GM12878 (cell line): ENCODE measurements at regions not wholly inside any gene's neighbourhood (a gene's known extent, or its start where the extent isn't known, plus 50 kb on each side); places are given as distances from the start of the nearest gene placed in this dataset.

Experiments used
- ATAC-seq: fragments of 200-7000 bp; cut with Tn5 transposase; 3 replicates; pipeline ENCODE4 v1.9.1; 2020; ENCODE audit warnings: mild to moderate bottlenecking, moderate library complexity
- BruUV-seq: library from RNA; stranded (reverse); fragments of 400-500 nt; replicated peaks from 2 replicates; lab custom pipeline; 2021; lab: Mats Ljungman, UMichigan
- CTCF ChIA-PET: fragments of 300-600 bp; sonication (Branson Sonifier 250); formaldehyde crosslinking; extraction: SDS; loops from one replicate; lab custom pipeline; 2021; ENCODE audit warnings: inconsistent platforms; lab: Yijun Ruan, JAX
- POLR2A ChIA-PET: fragments of 350-600 bp; formaldehyde crosslinking; extraction: SDS; loops from one replicate; lab custom pipeline; 2021; ENCODE audit warnings: inconsistent platforms; lab: Charles Lee
- RAD21 ChIA-PET: fragments of 300-600 bp; sonication (Branson Sonifier 250); formaldehyde crosslinking; loops from one replicate; lab custom pipeline; 2023; ENCODE audit warnings: antibody characterized with exemption; ENCODE audit not compliant: unreplicated experiment; lab: Charles Lee
- SMC1A ChIA-PET: fragments of 300-600 bp; sonication (Branson Sonifier 250); formaldehyde crosslinking; loops from one replicate; lab custom pipeline; 2023; ENCODE audit not compliant: unreplicated experiment, uncharacterized antibody; lab: Charles Lee
- DNase-seq: peaks from one replicate; pipeline ENCODE4 v3.0.0-alpha.2; 2011; ENCODE audit warnings: low read depth, low spot score
- FAIRE-seq: peaks from 3 replicates; lab custom pipeline; 2011; peaks lifted over from hg19 to GRCh38; lab: Jason Lieb, UNC
- H2AFZ ChIP-seq: 2 replicates; pipeline ENCODE4 v1.6.0; 2011; ENCODE audit warnings: low read depth, low read length, control low read depth; ENCODE audit not compliant: control insufficient read depth
- H3K27ac ChIP-seq: 2 replicates; pipeline ENCODE4 v1.5.1; 2011; ENCODE audit warnings: control low read depth; ENCODE audit not compliant: control insufficient read depth, insufficient read depth
- H3K27me3 ChIP-seq, 2 experiments: replicated peaks in 1 of 2; 2 replicates each; pipeline versions ENCODE4 v1.6.0 to v1.6.1; 2011; ENCODE audit warnings: low read length in 1 of 2; ENCODE audit not compliant: control insufficient read depth in 2 of 2, insufficient read depth in 2 of 2
- H3K36me3 ChIP-seq, 2 experiments: 2 replicates each; pipeline ENCODE4 v1.5.1; 2011; ENCODE audit warnings: low read length in 1 of 2; ENCODE audit not compliant: control insufficient read depth in 2 of 2, insufficient read depth in 2 of 2
- H3K4me1 ChIP-seq: 2 replicates; pipeline ENCODE4 v1.6.1; 2011; ENCODE audit warnings: mild to moderate bottlenecking, low read length, moderate library complexity, mixed read lengths; ENCODE audit not compliant: control insufficient read depth, insufficient read depth
- H3K4me2 ChIP-seq: 2 replicates; pipeline ENCODE4 v1.6.0; 2011; ENCODE audit warnings: control low read depth; ENCODE audit not compliant: control insufficient read depth, insufficient read depth
- H3K4me3 ChIP-seq: fragments of 200-600 bp; sonication (generic); 2 replicates; pipeline ENCODE4 v1.5.1; 2016
- H3K79me2 ChIP-seq: 2 replicates; pipeline ENCODE4 v1.6.0; 2011; ENCODE audit warnings: low read length; ENCODE audit not compliant: control insufficient read depth, insufficient read depth
- H3K9ac ChIP-seq: 2 replicates; pipeline ENCODE4 v1.8.0; 2011; ENCODE audit warnings: low read length, control low read depth, mixed read lengths; ENCODE audit not compliant: control insufficient read depth, insufficient read depth
- H3K9me3 ChIP-seq: replicated peaks from 3 replicates; pipeline ENCODE4 v1.5.1; 2011; ENCODE audit warnings: mild to moderate bottlenecking, low read length; ENCODE audit not compliant: control insufficient read depth, insufficient read depth
- H4K20me1 ChIP-seq: 2 replicates; pipeline ENCODE4 v1.6.0; 2011; ENCODE audit not compliant: control insufficient read depth, insufficient read depth
- CEBPB ChIP-seq, 2 experiments: fragments of 150-350 bp in 1 of 2; IDR thresholded peaks; 2 replicates each; pipeline ENCODE4 v1.6.1; 2012 to 2014; ENCODE audit warnings: low read depth in 2 of 2, low read length in 2 of 2, borderline replicate concordance in 1 of 2, inconsistent platforms in 1 of 2
- CHD1 ChIP-seq: IDR thresholded peaks from 2 replicates; pipeline ENCODE4 v1.6.1; 2012; ENCODE audit warnings: low read depth, low read length, improper control_type of control experiment
- CHD4 ChIP-seq: fragments of 200-600 bp; sonication (generic); IDR thresholded peaks from 2 replicates; pipeline ENCODE4 v1.6.1; 2016; ENCODE audit warnings: mild to moderate bottlenecking
- EED ChIP-seq: sonication (generic); IDR thresholded peaks from 2 replicates; pipeline ENCODE4 v1.6.1; 2016; ENCODE audit warnings: antibody characterized with exemption, low read depth
- FOS ChIP-seq: IDR thresholded peaks from 3 replicates; pipeline ENCODE4 v1.6.1; 2011; ENCODE audit warnings: borderline replicate concordance; ENCODE audit not compliant: insufficient read length; ENCODE audit errors: extremely low read depth
- GABPA ChIP-seq: IDR thresholded peaks from 2 replicates; pipeline ENCODE4 v1.6.1; 2014; ENCODE audit warnings: antibody characterized with exemption, low read depth, mild to moderate bottlenecking, inconsistent platforms
- GATAD2B ChIP-seq: fragments of 450-650 bp; conservative IDR thresholded peaks from 2 replicates; pipeline ENCODE4 v1.6.1; 2017; ENCODE audit warnings: low read depth, mild to moderate bottlenecking, moderate library complexity
- HDAC2 ChIP-seq: fragments of 200-600 bp; sonication (generic); IDR thresholded peaks from 2 replicates; pipeline ENCODE4 v1.6.1; 2017
- MTA2 ChIP-seq: fragments of 450-650 bp; IDR thresholded peaks from 2 replicates; pipeline ENCODE4 v1.6.1; 2016; ENCODE audit warnings: low read depth, mild to moderate bottlenecking, moderate library complexity
- NR2C2 ChIP-seq: IDR thresholded peaks from 2 replicates; pipeline ENCODE4 v1.6.1; 2011; ENCODE audit warnings: borderline replicate concordance, low read depth; ENCODE audit not compliant: control insufficient read depth, insufficient read length
- POLR2AphosphoS5 ChIP-seq: IDR thresholded peaks from 2 replicates; pipeline ENCODE4 v1.6.1; 2011; ENCODE audit warnings: mild to moderate bottlenecking, low read length, inconsistent platforms
- SUPT20H ChIP-seq: IDR thresholded peaks from 2 replicates; pipeline ENCODE4 v1.6.1; 2011; ENCODE audit warnings: low read depth, mild to moderate bottlenecking, low read length, moderate library complexity, borderline replicate concordance; ENCODE audit not compliant: control insufficient read depth
- WGBS: methylation state at CpG from one replicate; pipeline ENCODE4 v1.1.6; 2016; ENCODE audit warnings: low lambda C conversion rate; ENCODE audit not compliant: insufficient replicate concordance, insufficient coverage; ENCODE audit errors: missing lambda C conversion rate; 5-methylcytosine and 5-hydroxymethylcytosine counted together
- in situ Hi-C: fragments of 300-500 bp; cut with MboI; formaldehyde crosslinking; loops from 9 replicates; pipeline ENCODE4 v1.14.3; 2018; ENCODE audit warnings: mixed read lengths
- intact Hi-C: fragments of 100-400 bp; cut with micrococcal nuclease; formaldehyde crosslinking; loops from one replicate; pipeline ENCODE4 v1.14.2; 2022; ENCODE audit not compliant: unreplicated experiment
- TF ChIP-seq, protein P1 (sequence below): IDR thresholded peaks from 2 replicates; pipeline ENCODE4 v1.6.1; 2012; ENCODE audit warnings: low read length, inconsistent platforms
- TF ChIP-seq, protein P2 (sequence below): IDR thresholded peaks from 2 replicates; pipeline ENCODE4 v1.6.1; 2011; ENCODE audit warnings: borderline replicate concordance, low read depth, mild to moderate bottlenecking, moderate library complexity, low read length; ENCODE audit not compliant: insufficient read depth, poor library complexity, severe bottlenecking
- TF ChIP-seq, protein P3 (sequence below): IDR thresholded peaks from 2 replicates; pipeline ENCODE4 v1.6.1; 2011; ENCODE audit warnings: low read depth, low read length, improper control_type of control experiment, borderline replicate concordance

DNA sequence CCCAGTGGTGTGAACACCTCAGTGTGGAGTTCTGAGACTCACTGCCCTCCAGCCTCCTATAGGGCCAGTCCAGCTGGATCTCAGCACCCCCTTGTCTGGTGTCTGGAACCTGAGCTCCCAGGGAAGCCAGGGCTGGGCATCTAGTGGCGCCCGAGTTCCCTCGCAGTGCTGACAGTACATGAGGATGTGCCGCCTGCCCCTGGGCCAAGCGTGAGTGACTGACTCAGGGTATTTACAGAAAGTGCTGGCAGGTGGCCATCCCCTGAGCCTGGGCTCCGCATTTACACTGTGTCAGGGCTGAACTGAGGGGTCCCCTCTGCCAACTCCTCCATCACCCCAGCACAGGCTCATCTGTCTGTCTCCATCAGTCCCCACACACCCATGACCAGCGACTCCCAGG is 185.3 kb downstream of the BRD1 start (continued):
- TF ChIP-seq, protein P1, sequence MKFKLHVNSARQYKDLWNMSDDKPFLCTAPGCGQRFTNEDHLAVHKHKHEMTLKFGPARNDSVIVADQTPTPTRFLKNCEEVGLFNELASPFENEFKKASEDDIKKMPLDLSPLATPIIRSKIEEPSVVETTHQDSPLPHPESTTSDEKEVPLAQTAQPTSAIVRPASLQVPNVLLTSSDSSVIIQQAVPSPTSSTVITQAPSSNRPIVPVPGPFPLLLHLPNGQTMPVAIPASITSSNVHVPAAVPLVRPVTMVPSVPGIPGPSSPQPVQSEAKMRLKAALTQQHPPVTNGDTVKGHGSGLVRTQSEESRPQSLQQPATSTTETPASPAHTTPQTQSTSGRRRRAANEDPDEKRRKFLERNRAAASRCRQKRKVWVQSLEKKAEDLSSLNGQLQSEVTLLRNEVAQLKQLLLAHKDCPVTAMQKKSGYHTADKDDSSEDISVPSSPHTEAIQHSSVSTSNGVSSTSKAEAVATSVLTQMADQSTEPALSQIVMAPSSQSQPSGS = no peak

DNA sequence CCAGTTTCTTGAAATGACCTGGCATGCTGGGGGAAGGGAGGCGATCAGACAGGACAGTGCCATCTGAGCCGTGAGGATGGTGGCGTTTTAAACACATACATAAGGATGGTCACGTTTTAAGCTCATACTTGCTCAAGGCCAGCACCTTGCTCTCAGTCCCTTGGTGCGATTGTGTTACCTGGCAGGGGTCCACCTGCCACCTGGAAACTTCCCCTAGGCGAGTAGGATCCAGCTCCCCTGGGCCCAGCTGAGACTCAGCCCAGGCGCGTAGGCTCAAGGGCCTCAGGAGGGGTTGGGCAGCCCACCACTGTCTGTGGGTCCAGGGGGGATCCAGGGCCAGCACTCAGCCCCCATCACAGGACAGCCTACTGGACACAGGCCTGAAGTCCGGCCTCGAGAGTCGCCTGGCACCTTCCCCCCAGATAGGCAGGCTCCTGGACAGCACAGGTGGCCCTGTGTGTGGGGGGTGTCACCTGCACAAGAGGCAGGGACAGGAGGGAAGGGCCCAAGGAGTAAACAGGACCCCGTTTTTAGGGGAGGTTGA is 185.8 kb downstream of the BRD1 start:
- ChIA-PET CTCF (no interaction called here), POLR2A (no interaction called here), SMC1A (no interaction called here), RAD21 (no interaction called here)
- H3K4me2 ChIP-seq = no peak overlapping the region
- H3K36me3 ChIP-seq = no peaks in the 10 kb centered on the region; a peak in 3 of 4 replicates
- H3K4me3 ChIP-seq = no peak overlapping the region
- H2AFZ ChIP-seq = no peak overlapping the region
- H3K9ac ChIP-seq = no peak overlapping the region
- FAIRE-seq = no peak
- no peak for DNase-seq
- no peaks in the 10 kb centered on the region; the same call in 2 of the 3 replicates for H3K9me3 ChIP-seq
- H3K79me2 ChIP-seq = peaks cover 2% of the 10 kb centered on the region
- H4K20me1 ChIP-seq = no peaks in the 10 kb centered on the region
- ATAC-seq = no peak
- H3K4me1 ChIP-seq = no peaks in the 10 kb centered on the region
- in situ Hi-C loops = no loop called here
- no peaks in the 10 kb centered on the region for H3K27me3 ChIP-seq
- no TSS peak for BruUV-seq
- intact Hi-C loops = no loop called here
- H3K27ac ChIP-seq = no peak overlapping the region
- 53% methylated on average over 12 of the region's 12 CpGs for WGBS
- TF ChIP-seq EED = no peak
- TF ChIP-seq POLR2AphosphoS5 = no peak
- TF ChIP-seq FOS = no peak
- TF ChIP-seq MTA2 = no peak
- no peak for TF ChIP-seq HDAC2
- no peak for TF ChIP-seq CHD4
- no peak for TF ChIP-seq SUPT20H
- TF ChIP-seq CHD1 = no peak
- TF ChIP-seq, protein P2, sequence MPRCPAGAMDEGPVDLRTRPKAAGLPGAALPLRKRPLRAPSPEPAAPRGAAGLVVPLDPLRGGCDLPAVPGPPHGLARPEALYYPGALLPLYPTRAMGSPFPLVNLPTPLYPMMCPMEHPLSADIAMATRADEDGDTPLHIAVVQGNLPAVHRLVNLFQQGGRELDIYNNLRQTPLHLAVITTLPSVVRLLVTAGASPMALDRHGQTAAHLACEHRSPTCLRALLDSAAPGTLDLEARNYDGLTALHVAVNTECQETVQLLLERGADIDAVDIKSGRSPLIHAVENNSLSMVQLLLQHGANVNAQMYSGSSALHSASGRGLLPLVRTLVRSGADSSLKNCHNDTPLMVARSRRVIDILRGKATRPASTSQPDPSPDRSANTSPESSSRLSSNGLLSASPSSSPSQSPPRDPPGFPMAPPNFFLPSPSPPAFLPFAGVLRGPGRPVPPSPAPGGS = no peak
- TF ChIP-seq, protein P1 = no peak
- TF ChIP-seq GABPA = no peak
- TF ChIP-seq GATAD2B = no peak
- TF ChIP-seq NR2C2 = no peak
- no peak for TF ChIP-seq CEBPB (IDR thresholded peaks at IDR 0.05; ENCODE audit: borderline replicate concordance in 1 of 2, low read depth in 2 of 2, low read length in 2 of 2)
- TF ChIP-seq, protein P3, sequence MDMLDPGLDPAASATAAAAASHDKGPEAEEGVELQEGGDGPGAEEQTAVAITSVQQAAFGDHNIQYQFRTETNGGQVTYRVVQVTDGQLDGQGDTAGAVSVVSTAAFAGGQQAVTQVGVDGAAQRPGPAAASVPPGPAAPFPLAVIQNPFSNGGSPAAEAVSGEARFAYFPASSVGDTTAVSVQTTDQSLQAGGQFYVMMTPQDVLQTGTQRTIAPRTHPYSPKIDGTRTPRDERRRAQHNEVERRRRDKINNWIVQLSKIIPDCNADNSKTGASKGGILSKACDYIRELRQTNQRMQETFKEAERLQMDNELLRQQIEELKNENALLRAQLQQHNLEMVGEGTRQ = no peak
